ENCODE measurements at regions not wholly inside any gene's neighbourhood (a gene's known extent, or its start where the extent isn't known, plus 50 kb on each side); places are given as distances from the start of the nearest gene placed in this dataset.

GRCh38 chr13:106721599-106721998 is 153.7 kb upstream of the ARGLU1 start (continued):
- no peak for TF ChIP-seq HOMEZ (CRISPR knock-in tag; IDR thresholded peaks at IDR 0.05)

- Histone ChIP-seq H3K9ac (ENCODE audit: insufficient read depth in 1 of 2, low read depth in 2 of 2, low read length in 2 of 2) (no peak overlapping the region), H3K9me3 (replicated peaks; ENCODE audit: control insufficient read depth, insufficient read depth, low read depth, low read length) (no peaks in the 10 kb centered on the region), H2AFZ (ENCODE audit: low read depth, low read length) (no peak overlapping the region), H3K27me3 (ENCODE audit: control insufficient read depth in 2 of 2, insufficient read depth in 2 of 2, low read length in 2 of 2) (no peaks in the 10 kb centered on the region), H3K36me3 (ENCODE audit: control insufficient read depth, insufficient read depth, low read length) (no peaks in the 10 kb centered on the region), H3K4me2 (ENCODE audit: insufficient read depth, low read length) (no peak overlapping the region), H3K79me2 (ENCODE audit: control insufficient read depth, insufficient read depth, low read length) (no peaks in the 10 kb centered on the region), H3K27ac (ENCODE audit: extremely low read depth, low read depth, low read length) (no peak overlapping the region), H4K20me1 (replicated peaks; ENCODE audit: control insufficient read depth, insufficient read depth, low read length) (no peaks in the 10 kb centered on the region), H3K4me3 (no peak overlapping the region), H3K4me1 (replicated peaks in 1 of 2; ENCODE audit: control insufficient read depth in 2 of 2, insufficient read depth in 2 of 2, low read length in 2 of 2) (no peaks in the 10 kb centered on the region), H3K9me1 (ENCODE audit: control insufficient read depth, insufficient read depth, low read length) (no peaks in the 10 kb centered on the region)
- no TSS peak for BruUV-seq (replicated peaks)
- FAIRE-seq (no peak), ATAC-seq (no peak), DNase-seq (ENCODE audit: extremely low read depth in 1 of 4, low spot score in 3 of 4) (no peak)
- ChIA-PET POLR2A (no interaction called here), CTCF (ENCODE audit: low intra/inter-chr PET ratio) (no interaction called here)
- TF ChIP-seq CREBBP (IDR thresholded peaks at IDR 0.05; ENCODE audit: low read depth, low read length) (no peak), RNF2 (IDR thresholded peaks at IDR 0.05) (no peak), GATAD2B (IDR thresholded peaks at IDR 0.05; ENCODE audit: borderline replicate concordance) (no peak), VEZF1 (CRISPR knock-in tag; IDR thresholded peaks at IDR 0.05) (no peak), ZNF146 (CRISPR knock-in tag; IDR thresholded peaks at IDR 0.05; ENCODE audit: unreplicated experiment) (no peak), ZNF41 (CRISPR knock-in tag; conservative IDR thresholded peaks at IDR 0.05) (no peak), AFF1 (IDR thresholded peaks at IDR 0.05; ENCODE audit: low read depth in 1 of 2, partially characterized antibody in 2 of 2) (no peak), E2F5 (CRISPR knock-in tag; IDR thresholded peaks at IDR 0.05) (no peak), PML (IDR thresholded peaks at IDR 0.05; ENCODE audit: low read length) (no peak)
- in situ Hi-C loops (cut with MboI), result no loop called here
- WGBS (ENCODE audit: insufficient coverage, low coverage, missing lambda C conversion rate), result 2% methylated on average over 9 of the region's 10 CpGs
- intact Hi-C loops (cut with micrococcal nuclease), result no loop called here
Observed at GRCh38 chr13:106714271-106714982, 146.5 kb upstream of the ARGLU1 start.

All from K562 (cell line).